ENCODE measurements at regions not wholly inside any gene's neighbourhood (a gene's known extent, or its start where the extent isn't known, plus 50 kb on each side); places are given as distances from the start of the nearest gene placed in this dataset.

- TF ChIP-seq CTCF (IDR thresholded peaks at IDR 0.05 in 2 of 3, conservative IDR thresholded peaks at IDR 0.05 in 1 of 3; ENCODE audit: control insufficient read depth in 2 of 3, extremely low read depth in 1 of 3, insufficient read depth in 1 of 3, low read depth in 3 of 3, low read length in 3 of 3) (no peak), STAT1 (conservative IDR thresholded peaks at IDR 0.05) (no peak), TARDBP (IDR thresholded peaks at IDR 0.05; ENCODE audit: borderline replicate concordance) (no peak), SP1 (IDR thresholded peaks at IDR 0.05; ENCODE audit: low read depth, low read length) (no peak), BCL3 (IDR thresholded peaks at IDR 0.05; ENCODE audit: borderline replicate concordance, insufficient read depth, low read depth, low read length, poor library complexity, severe bottlenecking) (no peak)
These were observed 263.5 kb downstream of the CBLN4 start for GRCh38 chr20:55741801-55742200.

All from GM12878 (cell line).